ENCODE measurements at regions not wholly inside any gene's neighbourhood (a gene's known extent, or its start where the extent isn't known, plus 50 kb on each side); places are given as distances from the start of the nearest gene placed in this dataset.
"Not testable (repeated sequence)": the region's sequence is repeated elsewhere in the genome, so short reads cannot be mapped to it uniquely, and the experiment has no call there.

GRCh38 chr4:177494791-177495190 lies 52.6 kb upstream of the AGA start:
- DNase-seq (ENCODE audit: low spot score), result no peak

DNA sequence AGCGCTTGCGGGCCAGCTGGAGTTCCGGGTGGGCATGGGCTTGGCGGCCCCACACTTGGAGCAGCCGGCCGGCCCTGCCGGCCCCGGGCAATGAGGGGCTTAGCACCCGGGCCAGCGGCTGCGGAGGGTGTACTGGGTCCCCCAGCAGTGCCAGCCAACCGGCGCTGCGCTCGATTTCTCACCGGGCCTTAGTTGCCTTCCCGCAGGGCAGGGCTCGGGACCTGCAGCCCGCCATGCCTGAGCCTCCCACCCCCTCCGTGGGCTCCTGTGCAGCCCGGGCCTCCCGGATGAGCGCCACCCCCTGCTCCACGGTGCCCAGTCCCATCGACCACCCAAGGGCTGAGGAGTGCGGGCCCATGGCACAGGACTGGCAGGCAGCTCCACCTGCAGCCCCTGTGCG lies 53.4 kb upstream of the AGA start:
- not testable (repeated sequence) for DNase-seq (ENCODE audit: low spot score)

DNA sequence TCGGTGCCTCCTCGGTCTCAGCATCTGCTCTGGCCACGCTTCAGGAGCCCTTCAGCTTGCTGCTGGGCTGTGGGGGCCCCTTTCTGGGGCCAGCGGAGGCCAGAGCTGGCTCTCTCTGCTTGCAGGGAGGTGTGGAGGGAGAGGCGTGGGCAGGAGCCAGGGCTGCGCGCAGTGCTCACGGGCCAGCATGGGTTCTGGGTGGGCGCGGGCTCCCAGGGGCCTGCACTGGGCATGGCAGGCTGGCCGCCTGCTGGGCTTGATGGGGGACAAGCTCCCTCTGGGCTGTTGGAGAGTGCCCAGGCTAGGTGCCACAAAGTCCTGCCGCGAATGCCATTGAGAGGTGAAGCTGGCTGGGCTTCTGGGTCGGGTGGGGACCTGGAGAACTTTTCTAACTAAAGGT lies 57.3 kb upstream of the AGA start:
- DNase-seq (ENCODE audit: low spot score), result no peak

DNA sequence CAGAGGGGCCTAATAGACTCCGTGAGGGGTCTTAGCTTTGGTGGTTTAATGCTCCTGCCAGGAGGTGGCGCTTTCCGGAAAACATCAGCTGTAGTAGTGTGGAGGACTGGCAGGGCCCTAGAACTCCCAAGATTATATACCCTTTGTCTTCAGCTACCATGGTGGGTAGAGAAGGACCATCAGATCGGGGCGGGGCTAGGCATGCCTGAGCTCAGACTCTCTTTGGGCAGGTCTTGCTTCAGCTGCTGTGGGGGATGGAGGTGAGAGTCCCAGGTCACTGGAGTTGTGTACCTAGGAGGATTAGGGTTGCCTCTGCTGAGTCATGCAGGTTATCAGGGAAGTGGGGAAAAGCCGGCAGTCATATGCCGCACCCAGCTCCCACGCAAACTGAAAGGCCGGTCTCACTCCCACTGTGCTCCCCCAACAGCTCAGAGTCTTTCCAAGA lies 63.0 kb upstream of the AGA start:
- DNase-seq (ENCODE audit: low spot score), result no peak

DNA sequence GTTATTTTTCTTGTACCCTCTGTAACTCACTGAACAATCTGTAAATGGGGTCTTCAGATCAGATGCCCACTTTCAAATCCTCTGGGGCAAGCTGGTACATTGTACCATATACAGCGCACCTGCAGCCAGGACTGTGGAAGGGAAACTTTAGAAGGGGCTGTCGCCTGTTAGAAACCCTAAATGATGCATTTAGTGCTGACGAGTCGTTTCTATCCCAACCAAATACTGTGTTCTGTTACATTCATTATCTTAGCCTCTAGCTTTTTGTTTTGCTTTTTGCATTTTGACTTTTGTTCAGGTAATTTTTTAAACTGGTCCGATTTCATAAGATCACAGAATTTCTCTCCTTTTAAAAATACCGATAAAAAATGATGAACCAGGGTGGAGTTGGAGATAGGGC lies 66.4 kb upstream of the AGA start:
- no peak for DNase-seq (ENCODE audit: low spot score)

DNA sequence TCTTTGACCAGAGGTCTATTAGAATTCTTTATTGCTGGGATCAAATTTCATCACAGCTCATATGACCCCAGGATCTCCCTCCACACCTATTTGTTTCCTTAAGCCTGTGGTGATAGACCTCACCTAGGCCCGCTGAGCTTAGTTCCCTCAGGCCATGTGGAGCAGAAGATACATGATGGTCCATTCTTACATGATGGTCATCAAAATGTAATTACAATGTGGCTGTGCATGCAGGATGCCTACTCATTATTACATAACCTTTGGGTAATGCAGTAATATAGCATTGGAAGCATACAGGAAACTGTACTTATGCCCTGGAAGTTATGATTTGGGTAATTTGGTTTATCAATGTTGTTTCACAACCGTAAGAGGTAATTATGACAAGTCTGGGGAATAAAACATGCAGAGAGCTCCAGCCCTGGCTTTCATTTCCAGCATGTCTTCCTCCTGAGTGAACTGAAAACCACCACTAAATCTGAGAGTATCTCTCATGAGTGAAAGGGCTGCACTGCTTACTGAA lies 67.0 kb upstream of the AGA start:
- no peak for DNase-seq (ENCODE audit: low spot score)

DNA sequence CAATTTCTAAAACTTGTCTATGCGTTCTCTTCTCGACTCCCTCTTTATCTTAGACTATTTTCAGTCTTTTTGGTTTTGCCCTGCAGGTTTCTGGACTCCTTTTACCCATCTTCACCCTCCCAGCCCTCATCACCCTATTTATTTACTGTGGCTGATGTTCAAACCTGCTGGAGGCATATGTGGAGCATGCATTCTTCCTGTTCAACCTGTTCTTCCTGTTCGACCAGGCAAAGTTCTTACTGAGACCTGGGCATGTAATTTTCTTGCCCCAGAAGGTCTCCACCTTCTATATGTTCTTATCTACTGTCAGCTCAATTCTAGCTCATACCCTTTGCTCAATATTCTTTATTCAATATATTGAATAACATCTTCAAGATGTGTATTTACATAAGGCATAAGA lies 69.4 kb upstream of the AGA start:
- no peak for DNase-seq (ENCODE audit: low spot score)

DNA sequence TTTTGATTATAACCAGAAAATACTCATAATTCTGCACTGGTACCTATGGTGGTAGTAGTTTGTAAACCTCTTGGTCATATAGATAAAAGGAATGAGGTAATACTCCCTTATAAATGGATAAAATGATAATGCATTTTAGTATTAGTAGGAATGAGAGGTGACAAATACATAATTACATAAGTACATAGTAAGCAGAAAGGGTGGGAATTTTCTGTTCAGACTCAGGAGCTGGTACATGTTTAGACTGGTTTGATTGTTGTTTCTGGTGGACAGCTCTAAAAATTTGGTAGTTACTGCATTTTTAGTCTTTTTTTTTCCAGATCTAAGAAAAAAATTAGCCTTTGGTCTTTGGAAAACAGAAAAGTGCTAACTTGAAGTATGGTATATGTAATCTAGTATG lies 70.4 kb upstream of the AGA start:
- no peak for DNase-seq (ENCODE audit: low spot score)

DNA sequence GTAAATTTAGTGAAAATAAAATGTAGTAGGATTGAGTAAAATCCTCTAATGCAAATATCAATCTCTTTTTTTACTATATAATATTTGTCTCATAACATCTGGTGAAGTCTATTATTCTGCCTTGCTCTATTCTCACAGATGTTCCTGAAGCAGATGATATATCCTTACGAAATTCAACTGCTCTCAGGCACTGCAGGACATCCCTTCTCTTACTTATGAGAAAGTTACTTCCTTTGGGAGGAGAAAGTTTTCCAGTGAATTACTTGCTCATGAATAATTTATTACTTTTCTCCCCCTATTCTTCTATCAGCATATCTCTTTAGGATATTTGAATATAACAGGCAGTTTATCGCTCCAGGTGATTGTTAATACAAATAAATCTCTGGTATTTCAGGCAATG lies 75.6 kb upstream of the AGA start:
- no peak for DNase-seq (ENCODE audit: low spot score)

DNA sequence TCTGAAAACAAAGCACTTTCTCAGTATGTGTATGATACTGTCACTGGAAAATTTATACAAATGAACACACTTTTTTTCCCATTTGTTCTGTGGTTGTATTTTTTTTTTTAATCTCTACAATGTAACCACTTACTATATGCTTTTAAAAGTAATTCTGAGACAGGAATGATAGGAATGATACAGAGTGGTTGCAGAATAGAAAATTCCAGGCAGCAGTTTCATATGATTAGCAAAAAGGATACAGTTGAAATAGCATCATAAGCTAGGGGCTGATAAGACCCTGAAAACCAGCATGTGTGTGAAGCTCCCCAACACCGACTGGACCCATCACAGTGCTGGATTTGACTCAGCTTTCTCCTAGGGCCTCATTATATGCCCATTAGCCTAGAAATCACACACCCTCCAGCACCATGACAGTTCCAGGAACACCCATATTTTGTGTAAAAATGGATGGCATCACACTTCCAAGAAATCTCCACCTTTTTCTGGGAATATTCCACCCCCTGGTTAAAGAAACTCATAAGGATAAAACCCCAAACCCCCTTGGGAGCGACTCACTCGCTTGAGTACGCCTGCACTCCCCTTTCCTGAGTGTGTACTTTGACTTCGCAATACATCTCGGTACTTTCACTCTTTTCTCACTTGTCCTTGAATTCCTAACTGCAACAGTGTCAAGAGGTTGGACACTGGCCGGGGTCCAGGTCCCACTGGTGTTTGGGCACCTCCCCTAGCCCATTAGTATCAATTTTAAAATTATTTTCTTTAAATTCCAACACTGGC lies 77.4 kb upstream of the AGA start:
- DNase-seq (ENCODE audit: low spot score), result no peak

- no peak for DNase-seq (ENCODE audit: low spot score)
Measured at GRCh38 chr4:177528620-177529019, 86.4 kb upstream of the AGA start.

GRCh38 chr4:177530561-177530960 lies 88.3 kb upstream of the AGA start:
- no peak for DNase-seq (ENCODE audit: low spot score)

GRCh38 chr4:177532358-177532757 lies 90.1 kb upstream of the AGA start:
- DNase-seq (ENCODE audit: low spot score), result no peak

- not testable (repeated sequence) for DNase-seq (ENCODE audit: low spot score)
Measured at GRCh38 chr4:177534841-177535240, 92.6 kb upstream of the AGA start.

DNA sequence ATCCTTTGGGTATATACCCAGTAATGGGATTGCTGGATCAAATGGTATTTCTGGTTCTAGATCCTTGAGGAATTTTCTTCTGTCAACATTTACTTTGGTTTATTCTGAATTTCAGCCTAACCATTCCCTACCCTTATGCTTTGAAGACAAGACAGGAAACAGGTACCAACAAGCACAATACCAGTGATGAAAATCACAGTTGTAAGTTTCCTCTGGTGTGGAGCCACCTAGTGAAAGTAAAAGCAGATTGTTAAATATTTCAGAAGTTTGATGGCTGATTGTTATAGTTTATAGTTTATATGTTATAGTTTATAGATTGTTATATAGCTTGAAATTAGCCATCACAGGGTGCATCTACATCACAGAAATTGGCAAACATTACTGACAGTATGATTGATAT lies 104.5 kb upstream of the AGA start:
- DNase-seq (ENCODE audit: low spot score), result no peak

GRCh38 chr4:177547985-177548384 lies 105.7 kb upstream of the AGA start:
- no peak for DNase-seq (ENCODE audit: low spot score)

DNA sequence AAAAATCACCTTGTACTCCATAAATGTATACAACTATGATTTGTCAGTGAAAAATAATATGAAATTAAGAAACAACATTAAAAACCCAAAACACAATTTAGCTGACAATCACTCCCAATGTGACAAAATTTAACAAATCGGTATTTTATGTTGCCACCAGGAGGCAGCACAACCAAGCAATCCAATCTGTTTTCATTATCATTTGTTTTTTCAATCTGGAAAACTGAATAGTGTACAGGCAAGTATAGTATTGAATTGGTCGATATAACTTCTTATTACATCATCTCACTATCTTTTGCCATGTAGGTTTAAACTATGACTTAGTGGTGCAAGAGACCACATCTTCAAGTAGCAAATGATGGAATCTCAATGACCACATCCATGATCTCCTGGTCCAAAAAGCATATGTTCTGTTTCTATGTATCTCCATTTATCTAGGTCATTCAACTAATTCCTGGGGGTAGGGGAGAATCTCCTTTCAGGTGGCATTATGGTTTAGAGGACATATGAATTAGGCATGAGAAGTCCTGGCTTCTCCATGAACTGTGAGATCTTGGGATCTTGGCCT lies 112.9 kb upstream of the AGA start:
- peak; percentile 11 for DNase-seq (ENCODE audit: low spot score)

GRCh38 chr4:177557416-177557815 lies 115.2 kb upstream of the AGA start:
- DNase-seq (ENCODE audit: low spot score), result no peak

DNA sequence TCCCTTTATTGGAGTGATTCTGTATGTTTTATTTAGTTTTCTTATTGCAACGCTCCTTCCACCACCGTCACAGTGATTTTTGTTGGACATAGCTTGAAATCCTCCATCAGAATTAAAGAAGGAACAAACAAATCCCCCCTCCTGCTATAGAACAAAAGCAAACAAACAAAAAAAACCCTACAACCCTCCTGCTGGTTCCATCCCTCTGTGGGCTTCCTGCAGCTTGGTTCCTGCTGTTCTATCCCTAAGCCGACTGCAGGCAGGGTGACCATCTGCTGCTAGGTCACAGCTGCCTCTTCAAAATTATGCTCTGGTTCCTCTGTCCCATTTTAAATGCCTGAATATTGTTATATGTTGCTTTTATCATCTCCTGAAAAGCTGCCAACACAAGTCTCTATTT lies 116.8 kb upstream of the AGA start:
- no peak for DNase-seq (ENCODE audit: low spot score)

- no peak for DNase-seq (ENCODE audit: low spot score)
Measured at GRCh38 chr4:177562163-177562562, 119.9 kb upstream of the AGA start.

DNA sequence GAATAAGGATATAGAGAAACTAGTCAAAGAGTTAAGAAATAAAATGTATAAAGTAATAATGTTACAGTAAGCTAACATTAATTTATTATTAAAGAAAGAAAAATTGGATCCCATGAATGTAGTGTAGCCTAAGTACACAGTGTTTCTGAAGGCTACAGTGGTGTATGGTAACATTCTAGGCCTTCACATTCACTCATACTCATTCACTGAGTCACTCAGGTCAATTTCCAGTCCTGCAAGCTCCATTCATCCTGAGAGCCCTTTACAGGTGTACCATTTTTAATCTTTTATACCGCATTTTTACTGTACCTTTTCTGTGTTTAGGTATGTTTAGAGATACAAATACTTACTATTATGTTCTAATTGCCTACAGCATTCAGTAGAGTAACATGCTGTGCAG lies 120.6 kb upstream of the AGA start:
- no peak for DNase-seq (ENCODE audit: low spot score)

GRCh38 chr4:177566691-177567090 lies 124.5 kb upstream of the AGA start:
- no peak for DNase-seq (ENCODE audit: low spot score)

GRCh38 chr4:177568931-177569330 lies 126.7 kb upstream of the AGA start:
- DNase-seq (ENCODE audit: low spot score), result no peak
